ENCODE measurements at regions not wholly inside any gene's neighbourhood (a gene's known extent, or its start where the extent isn't known, plus 50 kb on each side); places are given as distances from the start of the nearest gene placed in this dataset.

DNA sequence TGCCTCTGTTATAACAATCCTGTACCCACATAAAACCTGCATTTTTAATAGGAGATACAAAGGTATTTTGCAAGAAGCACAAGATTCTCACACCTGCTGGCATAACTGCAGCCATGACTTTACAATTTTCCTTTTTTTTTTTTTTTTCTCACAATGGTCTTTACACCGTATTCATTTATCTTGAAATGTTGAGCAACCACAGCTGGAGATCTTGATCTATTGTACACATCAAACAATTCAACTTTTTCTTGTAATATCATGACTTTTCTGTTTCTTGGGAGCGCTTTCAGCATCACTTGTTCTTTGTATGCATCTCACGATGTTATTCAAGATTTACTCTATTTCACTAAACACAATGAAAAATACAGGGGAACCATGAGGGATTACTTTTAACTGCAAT is 651.4 kb downstream of the KCNT2 start:
- TF ChIP-seq, protein P1, sequence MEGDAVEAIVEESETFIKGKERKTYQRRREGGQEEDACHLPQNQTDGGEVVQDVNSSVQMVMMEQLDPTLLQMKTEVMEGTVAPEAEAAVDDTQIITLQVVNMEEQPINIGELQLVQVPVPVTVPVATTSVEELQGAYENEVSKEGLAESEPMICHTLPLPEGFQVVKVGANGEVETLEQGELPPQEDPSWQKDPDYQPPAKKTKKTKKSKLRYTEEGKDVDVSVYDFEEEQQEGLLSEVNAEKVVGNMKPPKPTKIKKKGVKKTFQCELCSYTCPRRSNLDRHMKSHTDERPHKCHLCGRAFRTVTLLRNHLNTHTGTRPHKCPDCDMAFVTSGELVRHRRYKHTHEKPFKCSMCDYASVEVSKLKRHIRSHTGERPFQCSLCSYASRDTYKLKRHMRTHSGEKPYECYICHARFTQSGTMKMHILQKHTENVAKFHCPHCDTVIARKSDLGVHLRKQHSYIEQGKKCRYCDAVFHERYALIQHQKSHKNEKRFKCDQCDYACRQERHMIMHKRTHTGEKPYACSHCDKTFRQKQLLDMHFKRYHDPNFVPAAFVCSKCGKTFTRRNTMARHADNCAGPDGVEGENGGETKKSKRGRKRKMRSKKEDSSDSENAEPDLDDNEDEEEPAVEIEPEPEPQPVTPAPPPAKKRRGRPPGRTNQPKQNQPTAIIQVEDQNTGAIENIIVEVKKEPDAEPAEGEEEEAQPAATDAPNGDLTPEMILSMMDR (IDR thresholded peaks at IDR 0.05 in 2 of 3, conservative IDR thresholded peaks at IDR 0.05 in 1 of 3; ENCODE audit: borderline replicate concordance in 1 of 3, insufficient read depth in 1 of 3, low read depth in 2 of 3, low read length in 2 of 3), result no peak
- TF ChIP-seq FOSL1 (IDR thresholded peaks at IDR 0.05; ENCODE audit: low read depth), result no peak
- no peak for TF ChIP-seq JUND (IDR thresholded peaks at IDR 0.05)
- no peak for TF ChIP-seq EGR1 (IDR thresholded peaks at IDR 0.05; ENCODE audit: low read depth)
- TF ChIP-seq, protein P2, sequence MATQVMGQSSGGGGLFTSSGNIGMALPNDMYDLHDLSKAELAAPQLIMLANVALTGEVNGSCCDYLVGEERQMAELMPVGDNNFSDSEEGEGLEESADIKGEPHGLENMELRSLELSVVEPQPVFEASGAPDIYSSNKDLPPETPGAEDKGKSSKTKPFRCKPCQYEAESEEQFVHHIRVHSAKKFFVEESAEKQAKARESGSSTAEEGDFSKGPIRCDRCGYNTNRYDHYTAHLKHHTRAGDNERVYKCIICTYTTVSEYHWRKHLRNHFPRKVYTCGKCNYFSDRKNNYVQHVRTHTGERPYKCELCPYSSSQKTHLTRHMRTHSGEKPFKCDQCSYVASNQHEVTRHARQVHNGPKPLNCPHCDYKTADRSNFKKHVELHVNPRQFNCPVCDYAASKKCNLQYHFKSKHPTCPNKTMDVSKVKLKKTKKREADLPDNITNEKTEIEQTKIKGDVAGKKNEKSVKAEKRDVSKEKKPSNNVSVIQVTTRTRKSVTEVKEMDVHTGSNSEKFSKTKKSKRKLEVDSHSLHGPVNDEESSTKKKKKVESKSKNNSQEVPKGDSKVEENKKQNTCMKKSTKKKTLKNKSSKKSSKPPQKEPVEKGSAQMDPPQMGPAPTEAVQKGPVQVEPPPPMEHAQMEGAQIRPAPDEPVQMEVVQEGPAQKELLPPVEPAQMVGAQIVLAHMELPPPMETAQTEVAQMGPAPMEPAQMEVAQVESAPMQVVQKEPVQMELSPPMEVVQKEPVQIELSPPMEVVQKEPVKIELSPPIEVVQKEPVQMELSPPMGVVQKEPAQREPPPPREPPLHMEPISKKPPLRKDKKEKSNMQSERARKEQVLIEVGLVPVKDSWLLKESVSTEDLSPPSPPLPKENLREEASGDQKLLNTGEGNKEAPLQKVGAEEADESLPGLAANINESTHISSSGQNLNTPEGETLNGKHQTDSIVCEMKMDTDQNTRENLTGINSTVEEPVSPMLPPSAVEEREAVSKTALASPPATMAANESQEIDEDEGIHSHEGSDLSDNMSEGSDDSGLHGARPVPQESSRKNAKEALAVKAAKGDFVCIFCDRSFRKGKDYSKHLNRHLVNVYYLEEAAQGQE (IDR thresholded peaks at IDR 0.05; ENCODE audit: low read depth), result no peak
- no peak for TF ChIP-seq SRF (IDR thresholded peaks at IDR 0.05; ENCODE audit: low read depth)
- no peak for TF ChIP-seq EZH2 (IDR thresholded peaks at IDR 0.05)
- TF ChIP-seq TCF7L2 (IDR thresholded peaks at IDR 0.05; ENCODE audit: borderline replicate concordance, extremely low read depth, insufficient read depth, insufficient read length), result no peak
- no peak for TF ChIP-seq POLR2A (IDR thresholded peaks at IDR 0.05; ENCODE audit: borderline replicate concordance, extremely low read depth, insufficient read depth, insufficient read length)
- no peak for TF ChIP-seq SP1 (IDR thresholded peaks at IDR 0.05; ENCODE audit: low read depth)
- no peak for TF ChIP-seq POLR2AphosphoS5 (IDR thresholded peaks at IDR 0.05; ENCODE audit: low read depth, low read length)
- TF ChIP-seq ZNF274 (IDR thresholded peaks at IDR 0.05; ENCODE audit: low read depth, low read length), result no peak
- TF ChIP-seq EZH2phosphoT487 (IDR thresholded peaks at IDR 0.05; ENCODE audit: borderline replicate concordance), result no peak

Measured in HCT116 (cell line).